HUES48 (cell line): ENCODE measurements at regions not wholly inside any gene's neighbourhood (a gene's known extent, or its start where the extent isn't known, plus 50 kb on each side); places are given as distances from the start of the nearest gene placed in this dataset.
"Not testable (repeated sequence)": the region's sequence is repeated elsewhere in the genome, so short reads cannot be mapped to it uniquely, and the experiment has no call there.

ENCODE experiments used
- H3K27ac ChIP-seq: one replicate; pipeline ENCODE4 v1.7.0; 2013; ENCODE audit warnings: low read depth, low read length, inconsistent platforms
- H3K27me3 ChIP-seq: 2 replicates; pipeline ENCODE4 v1.6.1; 2013; ENCODE audit warnings: mild to moderate bottlenecking, low read length; ENCODE audit not compliant: control insufficient read depth, insufficient read depth
- H3K36me3 ChIP-seq: 2 replicates; pipeline ENCODE4 v1.6.1; 2013; ENCODE audit warnings: low read length; ENCODE audit not compliant: control insufficient read depth, insufficient read depth
- H3K4me1 ChIP-seq: 2 replicates; pipeline ENCODE4 v1.6.1; 2013; ENCODE audit warnings: mild to moderate bottlenecking, low read length; ENCODE audit not compliant: control insufficient read depth, insufficient read depth
- H3K4me3 ChIP-seq: 2 replicates; pipeline ENCODE4 v1.5.1; 2013; ENCODE audit warnings: mild to moderate bottlenecking, low read depth, low read length
- H3K9ac ChIP-seq: 2 replicates; pipeline ENCODE4 v1.6.1; 2013; ENCODE audit warnings: mild to moderate bottlenecking, low read depth, low read length, moderate library complexity
- H3K9me3 ChIP-seq: 2 replicates; pipeline ENCODE4 v1.6.1; 2013; ENCODE audit warnings: low read length; ENCODE audit not compliant: control insufficient read depth, insufficient read depth

GRCh38 chrX:122168241-122168640, 1015.8 kb upstream of the GRIA3 start:
- H3K36me3 ChIP-seq: no peaks in the 10 kb centered on the region
- H3K27ac ChIP-seq: no peak overlapping the region
- H3K27me3 ChIP-seq: no peaks in the 10 kb centered on the region
- H3K4me1 ChIP-seq: no peaks in the 10 kb centered on the region
- H3K9ac ChIP-seq: no peak overlapping the region
- H3K4me3 ChIP-seq: no peak overlapping the region
- no peaks in the 10 kb centered on the region for H3K9me3 ChIP-seq

GRCh38 chrX:122184791-122185190, 999.3 kb upstream of the GRIA3 start:
- Histone ChIP-seq H3K27ac (no peak overlapping the region), H3K36me3 (no peaks in the 10 kb centered on the region), H3K4me3 (no peak overlapping the region), H3K9ac (no peak overlapping the region), H3K4me1 (no peaks in the 10 kb centered on the region), H3K9me3 (peaks cover 14% of the 10 kb centered on the region), H3K27me3 (no peaks in the 10 kb centered on the region)

- Histone ChIP-seq H3K27ac (no peak overlapping the region), H3K9me3 (peaks cover 14% of the 10 kb centered on the region), H3K4me1 (no peaks in the 10 kb centered on the region), H3K9ac (no peak overlapping the region), H3K36me3 (no peaks in the 10 kb centered on the region), H3K4me3 (no peak overlapping the region), H3K27me3 (no peaks in the 10 kb centered on the region)
Measured at GRCh38 chrX:122187069-122187713, 996.9 kb upstream of the GRIA3 start.

- Histone ChIP-seq H3K36me3 (no peaks in the 10 kb centered on the region), H3K27me3 (no peaks in the 10 kb centered on the region), H3K9ac (no peak overlapping the region)
Measured at GRCh38 chrX:122188751-122189150, 995.3 kb upstream of the GRIA3 start.

GRCh38 chrX:122196343-122196742, 987.7 kb upstream of the GRIA3 start:
- Histone ChIP-seq H3K9me3 (no peaks in the 10 kb centered on the region), H3K4me3 (no peak overlapping the region; the same call in 1 of the 2 replicates), H3K36me3 (no peaks in the 10 kb centered on the region), H3K27me3 (no peaks in the 10 kb centered on the region), H3K27ac (no peak overlapping the region), H3K4me1 (peaks cover 10% of the 10 kb centered on the region), H3K9ac (no peak overlapping the region)

More at GRCh38 chrX:122188751-122189150, 995.3 kb upstream of the GRIA3 start:
- Histone ChIP-seq H3K4me3 (no peak overlapping the region), H3K27ac (no peak overlapping the region), H3K9me3 (peaks cover 14% of the 10 kb centered on the region), H3K4me1 (no peaks in the 10 kb centered on the region)

- H3K9me3 ChIP-seq: no peaks in the 10 kb centered on the region
- H3K27me3 ChIP-seq: no peaks in the 10 kb centered on the region
- no peak overlapping the region for H3K4me3 ChIP-seq
- H3K27ac ChIP-seq: no peak overlapping the region
- peaks cover 5% of the 10 kb centered on the region for H3K4me1 ChIP-seq
- H3K36me3 ChIP-seq: no peaks in the 10 kb centered on the region
- no peak overlapping the region for H3K9ac ChIP-seq
Measured at GRCh38 chrX:122203399-122203798, 980.7 kb upstream of the GRIA3 start.

GRCh38 chrX:122218666-122219065, 965.4 kb upstream of the GRIA3 start:
- Histone ChIP-seq H3K4me3 (no peak overlapping the region), H3K9me3 (no peaks in the 10 kb centered on the region), H3K36me3 (no peaks in the 10 kb centered on the region), H3K27ac (no peak overlapping the region), H3K27me3 (no peaks in the 10 kb centered on the region), H3K4me1 (peaks cover 29% of the 10 kb centered on the region), H3K9ac (no peak overlapping the region)

GRCh38 chrX:122219226-122219625, 964.9 kb upstream of the GRIA3 start:
- H3K27me3 ChIP-seq: no peaks in the 10 kb centered on the region
- H3K9ac ChIP-seq: no peak overlapping the region
- no peaks in the 10 kb centered on the region for H3K9me3 ChIP-seq
- H3K4me1 ChIP-seq: peaks cover 29% of the 10 kb centered on the region
- H3K27ac ChIP-seq: no peak overlapping the region
- no peak overlapping the region for H3K4me3 ChIP-seq
- H3K36me3 ChIP-seq: 0 out of 2 replicates have a peak, but pooled peaks cover 3% of the 10 kb centered on the region

- Histone ChIP-seq H3K9me3 (no peaks in the 10 kb centered on the region), H3K4me3 (no peak overlapping the region), H3K27me3 (no peaks in the 10 kb centered on the region), H3K27ac (peak overlapping the region; percentile 88), H3K9ac (peak overlapping the region; percentile 26; the same call in 1 of the 2 replicates), H3K4me1 (peaks cover 29% of the 10 kb centered on the region), H3K36me3 (peaks cover 8% of the 10 kb centered on the region)
Measured at GRCh38 chrX:122219735-122220134, 964.3 kb upstream of the GRIA3 start.

- Histone ChIP-seq H3K27me3 (no peaks in the 10 kb centered on the region), H3K9ac (peak overlapping the region; percentile 49; the same call in 1 of the 2 replicates), H3K4me3 (peak overlapping the region; percentile 79), H3K27ac (peak overlapping the region; percentile 88), H3K36me3 (peaks cover 16% of the 10 kb centered on the region), H3K9me3 (no peaks in the 10 kb centered on the region), H3K4me1 (peaks cover 29% of the 10 kb centered on the region)
Measured at GRCh38 chrX:122220644-122221373, 963.3 kb upstream of the GRIA3 start.

- Histone ChIP-seq H3K27ac (peak overlapping the region; percentile 88), H3K4me3 (peak overlapping the region; percentile 79), H3K9ac (peak overlapping the region; percentile 21; the same call in 1 of the 2 replicates), H3K4me1 (peaks cover 29% of the 10 kb centered on the region), H3K36me3 (peaks cover 22% of the 10 kb centered on the region)
- not testable (repeated sequence) for H3K27me3 ChIP-seq, H3K9me3 ChIP-seq
Measured at GRCh38 chrX:122221810-122222209, 962.3 kb upstream of the GRIA3 start.
